HFFc6 (cell line): ENCODE measurements at regions not wholly inside any gene's neighbourhood (a gene's known extent, or its start where the extent isn't known, plus 50 kb on each side); places are given as distances from the start of the nearest gene placed in this dataset.
"Not testable (repeated sequence)": the region's sequence is repeated elsewhere in the genome, so short reads cannot be mapped to it uniquely, and the experiment has no call there.

Experiments
- DNase-seq: peaks from one replicate; pipeline ENCODE4 v3.0.0-alpha.2; 2018
- H3K27ac Mint-ChIP-seq: 2 replicates; pipeline ENCODE4 v1.8.0; 2020; ENCODE audit warnings: mild to moderate bottlenecking, mixed read lengths
- H3K27me3 Mint-ChIP-seq: 2 replicates; pipeline ENCODE4 v1.8.0; 2021; ENCODE audit warnings: mild to moderate bottlenecking, moderate library complexity, mixed read lengths; ENCODE audit not compliant: insufficient read depth
- H3K36me3 Mint-ChIP-seq: 2 replicates; pipeline ENCODE4 v1.8.0; 2021; ENCODE audit warnings: low read depth, mixed read lengths
- H3K4me1 Mint-ChIP-seq: 2 replicates; pipeline ENCODE4 v1.8.0; 2020; ENCODE audit warnings: low read depth, mixed read lengths
- H3K4me3 Mint-ChIP-seq: 2 replicates; pipeline ENCODE4 v1.8.0; 2020; ENCODE audit warnings: mild to moderate bottlenecking, moderate library complexity, mixed read lengths
- H3K9me3 Mint-ChIP-seq: 2 replicates; pipeline ENCODE4 v1.8.0; 2020; ENCODE audit warnings: mild to moderate bottlenecking, mixed read lengths
- TF ChIP-seq, protein P1 (sequence below): fragments of 200-600 bp; sonication (generic); IDR thresholded peaks from 2 replicates; pipeline ENCODE4 v1.5.0; 2021; ENCODE audit warnings: antibody characterized with exemption, mild to moderate bottlenecking

DNA sequence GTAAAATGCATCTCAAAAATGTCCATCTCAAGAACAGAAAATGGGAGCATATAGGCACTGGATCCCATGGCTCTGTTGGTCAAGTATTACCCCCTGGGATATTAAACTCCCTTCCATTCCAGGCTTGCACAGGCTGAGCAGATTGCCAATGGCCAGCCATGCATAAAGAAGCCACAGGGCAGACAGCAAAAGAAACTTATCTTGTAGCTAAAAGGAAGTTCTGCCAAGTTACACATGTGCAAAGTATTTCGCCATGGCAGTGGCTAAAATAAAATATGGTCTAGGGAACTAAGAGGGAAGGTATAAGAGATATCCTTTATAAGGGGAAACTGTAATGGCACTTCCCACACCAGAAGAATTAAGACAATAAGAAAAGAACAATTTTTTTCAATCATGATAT, 415.6 kb upstream of the BTBD3 start:
- DNase-seq: no peak
- no peak overlapping the region for H3K4me3 Mint-ChIP-seq

DNA sequence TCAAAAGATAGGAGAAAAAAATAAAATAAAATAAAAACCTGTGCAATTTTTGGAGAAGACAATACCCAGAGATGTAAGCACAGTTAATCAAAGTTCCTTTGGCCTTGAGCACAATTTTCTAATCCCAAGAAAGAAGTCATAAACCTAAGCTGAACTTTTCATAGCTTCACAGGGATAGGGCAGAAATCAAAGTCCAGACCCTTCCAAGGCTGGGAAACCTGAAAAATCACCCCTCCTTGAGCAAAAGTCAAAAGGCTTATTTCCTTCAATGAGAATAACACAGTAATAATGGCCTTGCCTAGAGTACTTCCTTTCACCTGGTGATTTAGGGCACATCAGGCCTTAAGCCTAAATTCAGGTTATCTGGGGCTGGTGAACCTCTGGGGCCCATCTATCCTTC, 415.0 kb upstream of the BTBD3 start:
- no peak for DNase-seq
- Mint-ChIP-seq H3K4me3 (no peak overlapping the region), H3K27me3 (no peaks in the 10 kb centered on the region), H3K4me1 (no peaks in the 10 kb centered on the region; the same call in 1 of the 2 replicates), H3K27ac (no peak overlapping the region), H3K36me3 (no peaks in the 10 kb centered on the region), H3K9me3 (peaks cover 4% of the 10 kb centered on the region; the same call in 1 of the 2 replicates)
- TF ChIP-seq, protein P1, sequence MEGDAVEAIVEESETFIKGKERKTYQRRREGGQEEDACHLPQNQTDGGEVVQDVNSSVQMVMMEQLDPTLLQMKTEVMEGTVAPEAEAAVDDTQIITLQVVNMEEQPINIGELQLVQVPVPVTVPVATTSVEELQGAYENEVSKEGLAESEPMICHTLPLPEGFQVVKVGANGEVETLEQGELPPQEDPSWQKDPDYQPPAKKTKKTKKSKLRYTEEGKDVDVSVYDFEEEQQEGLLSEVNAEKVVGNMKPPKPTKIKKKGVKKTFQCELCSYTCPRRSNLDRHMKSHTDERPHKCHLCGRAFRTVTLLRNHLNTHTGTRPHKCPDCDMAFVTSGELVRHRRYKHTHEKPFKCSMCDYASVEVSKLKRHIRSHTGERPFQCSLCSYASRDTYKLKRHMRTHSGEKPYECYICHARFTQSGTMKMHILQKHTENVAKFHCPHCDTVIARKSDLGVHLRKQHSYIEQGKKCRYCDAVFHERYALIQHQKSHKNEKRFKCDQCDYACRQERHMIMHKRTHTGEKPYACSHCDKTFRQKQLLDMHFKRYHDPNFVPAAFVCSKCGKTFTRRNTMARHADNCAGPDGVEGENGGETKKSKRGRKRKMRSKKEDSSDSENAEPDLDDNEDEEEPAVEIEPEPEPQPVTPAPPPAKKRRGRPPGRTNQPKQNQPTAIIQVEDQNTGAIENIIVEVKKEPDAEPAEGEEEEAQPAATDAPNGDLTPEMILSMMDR: no peak

More for the DNA sequence above, 415.6 kb upstream of the BTBD3 start:
- TF ChIP-seq, protein P1: no peak
- peaks cover 4% of the 10 kb centered on the region; the same call in 1 of the 2 replicates for H3K9me3 Mint-ChIP-seq
- no peaks in the 10 kb centered on the region for H3K36me3 Mint-ChIP-seq
- H3K4me1 Mint-ChIP-seq: no peaks in the 10 kb centered on the region; the same call in 1 of the 2 replicates
- no peaks in the 10 kb centered on the region for H3K27me3 Mint-ChIP-seq
- no peak overlapping the region for H3K27ac Mint-ChIP-seq

DNA sequence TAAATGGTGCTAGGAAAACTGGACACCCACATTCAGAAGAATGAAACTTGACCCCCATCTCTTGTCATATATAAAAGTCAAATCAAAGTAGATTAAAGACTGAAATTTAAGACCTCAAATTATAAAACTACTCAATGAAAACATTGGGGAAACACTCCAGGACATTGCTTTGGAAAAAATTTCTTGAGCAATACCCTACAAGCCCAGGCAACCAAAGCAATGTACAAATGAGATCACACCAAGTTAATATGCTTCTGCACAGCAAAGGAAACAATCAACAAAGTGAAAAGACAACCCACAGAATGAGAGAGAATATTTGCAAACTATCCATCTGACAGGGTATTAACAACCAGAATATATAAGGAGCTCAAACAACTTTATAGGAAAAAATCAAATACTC, 407.9 kb upstream of the BTBD3 start:
- no peak overlapping the region for H3K4me3 Mint-ChIP-seq
- H3K9me3 Mint-ChIP-seq: no peaks in the 10 kb centered on the region; the same call in 1 of the 2 replicates
- no peaks in the 10 kb centered on the region for H3K36me3 Mint-ChIP-seq
- H3K27me3 Mint-ChIP-seq: peaks cover 1% of the 10 kb centered on the region; the same call in 1 of the 2 replicates
- no peaks in the 10 kb centered on the region for H3K4me1 Mint-ChIP-seq
- no peak for DNase-seq
- H3K27ac Mint-ChIP-seq: no peak overlapping the region
- TF ChIP-seq, protein P1: no peak

DNA sequence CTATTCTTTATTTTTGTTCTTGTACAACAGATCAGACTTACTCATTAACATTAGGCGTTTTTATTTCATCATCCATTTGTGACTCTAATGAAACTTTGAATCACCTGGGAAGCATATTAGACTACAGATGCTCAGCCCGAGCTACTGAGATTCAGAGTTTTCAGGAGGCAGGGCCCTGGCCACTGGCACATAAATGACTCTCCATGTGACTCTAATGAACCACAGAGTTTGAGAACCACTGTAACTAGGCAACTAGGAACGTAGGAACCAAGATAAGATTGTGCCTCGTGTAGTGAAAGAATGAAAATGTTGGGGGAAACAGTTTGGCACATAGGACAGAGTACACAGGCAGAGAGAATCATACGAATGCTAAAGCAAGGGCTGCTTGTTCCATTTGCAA, 405.9 kb upstream of the BTBD3 start:
- H3K9me3 Mint-ChIP-seq: no peaks in the 10 kb centered on the region; the same call in 1 of the 2 replicates
- H3K36me3 Mint-ChIP-seq: no peaks in the 10 kb centered on the region
- no peaks in the 10 kb centered on the region for H3K4me1 Mint-ChIP-seq
- no peak overlapping the region for H3K4me3 Mint-ChIP-seq
- TF ChIP-seq, protein P1: no peak
- peaks cover 1% of the 10 kb centered on the region; the same call in 1 of the 2 replicates for H3K27me3 Mint-ChIP-seq
- H3K27ac Mint-ChIP-seq: no peak overlapping the region
- DNase-seq: no peak

DNA sequence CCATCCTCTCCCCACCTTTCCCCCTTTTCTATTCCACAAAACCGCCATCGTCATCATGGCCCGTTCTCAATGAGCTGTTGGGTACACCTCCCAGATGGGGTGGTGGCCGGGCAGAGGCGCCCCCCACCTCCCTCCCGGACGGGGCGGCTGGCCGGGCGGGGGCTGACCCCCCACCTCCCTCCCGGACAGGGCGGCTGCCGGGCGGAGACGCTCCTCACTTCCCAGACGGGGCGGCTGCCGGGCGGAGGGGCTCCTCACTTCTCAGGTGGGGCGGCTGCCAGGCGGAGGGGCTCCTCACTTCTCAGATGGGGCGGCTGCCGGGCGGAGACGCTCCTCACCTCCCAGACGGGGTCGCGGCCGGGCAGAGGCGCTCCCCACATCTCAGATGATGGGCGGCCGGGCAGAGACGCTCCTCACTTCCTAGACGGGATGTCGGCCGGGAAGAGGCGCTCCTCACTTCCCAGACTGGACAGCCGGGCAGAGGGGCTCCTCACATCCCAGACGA, 404.4 kb upstream of the BTBD3 start:
- H3K4me3 Mint-ChIP-seq, H3K9me3 Mint-ChIP-seq, H3K4me1 Mint-ChIP-seq, H3K27ac Mint-ChIP-seq, H3K36me3 Mint-ChIP-seq, DNase-seq, H3K27me3 Mint-ChIP-seq: not testable (repeated sequence)

DNA sequence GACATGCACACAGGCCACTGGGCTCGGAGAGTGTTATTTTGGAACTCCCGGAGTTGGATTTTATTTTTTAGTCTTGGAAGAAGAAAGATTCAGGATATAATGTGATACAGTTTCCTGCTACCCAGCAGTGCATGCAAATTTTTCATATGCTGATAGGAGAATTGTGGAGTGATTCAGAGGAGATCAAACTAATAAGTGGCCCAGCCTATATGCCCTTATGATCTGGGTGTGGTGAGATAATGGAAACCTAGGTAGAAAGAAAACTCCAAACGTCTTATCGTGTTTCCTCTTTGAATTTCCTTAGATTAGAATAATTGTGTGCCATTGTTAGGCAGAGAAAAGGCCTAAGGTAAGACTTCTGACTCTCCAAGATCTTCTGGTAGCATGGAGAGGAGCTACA, 401.2 kb upstream of the BTBD3 start:
- no peak for DNase-seq
- Mint-ChIP-seq H3K4me1 (no peaks in the 10 kb centered on the region), H3K9me3 (no peaks in the 10 kb centered on the region; the same call in 1 of the 2 replicates), H3K4me3 (no peak overlapping the region), H3K36me3 (no peaks in the 10 kb centered on the region), H3K27ac (no peak overlapping the region), H3K27me3 (peaks cover 1% of the 10 kb centered on the region; the same call in 1 of the 2 replicates)
- TF ChIP-seq, protein P1: no peak
